ENCODE measurements at regions not wholly inside any gene's neighbourhood (a gene's known extent, or its start where the extent isn't known, plus 50 kb on each side); places are given as distances from the start of the nearest gene placed in this dataset.
A peak's percentile ranks its signal among the peaks of the same experiment; 100 is the strongest.

GRCh38 chr2:120932472-120932871, 196.8 kb downstream of the GLI2 start:
- peak; percentile 47 for DNase-seq (ENCODE audit: low read depth)
- peak overlapping the region; percentile 8 for H3K4me2 ChIP-seq (ENCODE audit: low read length)
- Mint-ChIP-seq H3K27ac (ENCODE audit: unreplicated experiment) (peak overlapping the region; percentile 77), H3K36me3 (ENCODE audit: low read depth, unreplicated experiment) (peaks cover 18% of the 10 kb centered on the region), H3K9me3 (ENCODE audit: unreplicated experiment) (peaks cover 10% of the 10 kb centered on the region), H3K27me3 (ENCODE audit: low read depth, unreplicated experiment) (no peaks in the 10 kb centered on the region), H3K4me3 (ENCODE audit: unreplicated experiment) (peak overlapping the region; percentile 34), H3K4me1 (ENCODE audit: low read depth, unreplicated experiment) (peaks cover 65% of the 10 kb centered on the region)
- H2AFZ ChIP-seq (ENCODE audit: low read depth, low read length), result no peak overlapping the region
- H3K79me2 ChIP-seq (ENCODE audit: insufficient read depth, low read length), result peaks cover 48% of the 10 kb centered on the region
- TF ChIP-seq CTCF (IDR thresholded peaks at IDR 0.05; ENCODE audit: insufficient read depth, low read depth, low read length) (no peak), EZH2 (IDR thresholded peaks at IDR 0.05; ENCODE audit: insufficient read depth, low read length) (no peak)
- peaks cover 6% of the 10 kb centered on the region for H3K36me3 ChIP-seq (ENCODE audit: insufficient read depth, low read length)
- H3K9ac ChIP-seq (ENCODE audit: low read length), result no peak overlapping the region
- FAIRE-seq, result no peak
- H3K27me3 ChIP-seq (ENCODE audit: insufficient read depth, low read length), result no peaks in the 10 kb centered on the region
- H3K4me3 ChIP-seq (ENCODE audit: insufficient read depth, low read depth, low read length), result no peak overlapping the region
- peak overlapping the region; percentile 95 for H3K27ac ChIP-seq (ENCODE audit: low read depth, low read length)
- no peaks in the 10 kb centered on the region for H4K20me1 ChIP-seq (ENCODE audit: insufficient read depth, low read length)
- no peaks in the 10 kb centered on the region for H3K9me3 ChIP-seq (ENCODE audit: insufficient read depth, low read depth, low read length)
- peaks cover 74% of the 10 kb centered on the region for H3K4me1 ChIP-seq (ENCODE audit: insufficient read depth, low read length)

- Histone ChIP-seq H3K4me3 (ENCODE audit: insufficient read depth, low read depth, low read length) (no peak overlapping the region), H3K27me3 (ENCODE audit: insufficient read depth, low read length) (no peaks in the 10 kb centered on the region), H3K4me1 (ENCODE audit: insufficient read depth, low read length) (peaks cover 78% of the 10 kb centered on the region), H3K36me3 (ENCODE audit: insufficient read depth, low read length) (peaks cover 6% of the 10 kb centered on the region), H3K4me2 (ENCODE audit: low read length) (peak overlapping the region; percentile 8), H3K9me3 (ENCODE audit: insufficient read depth, low read depth, low read length) (no peaks in the 10 kb centered on the region), H2AFZ (ENCODE audit: low read depth, low read length) (no peak overlapping the region), H3K79me2 (ENCODE audit: insufficient read depth, low read length) (peaks cover 49% of the 10 kb centered on the region), H3K9ac (ENCODE audit: low read length) (no peak overlapping the region), H4K20me1 (ENCODE audit: insufficient read depth, low read length) (no peaks in the 10 kb centered on the region), H3K27ac (ENCODE audit: low read depth, low read length) (peak overlapping the region; percentile 95)
- Mint-ChIP-seq H3K27ac (ENCODE audit: unreplicated experiment) (peak overlapping the region; percentile 77), H3K27me3 (ENCODE audit: low read depth, unreplicated experiment) (no peaks in the 10 kb centered on the region), H3K4me1 (ENCODE audit: low read depth, unreplicated experiment) (peaks cover 69% of the 10 kb centered on the region), H3K36me3 (ENCODE audit: low read depth, unreplicated experiment) (peaks cover 18% of the 10 kb centered on the region), H3K9me3 (ENCODE audit: unreplicated experiment) (peaks cover 10% of the 10 kb centered on the region), H3K4me3 (ENCODE audit: unreplicated experiment) (no peak overlapping the region)
- TF ChIP-seq EZH2 (IDR thresholded peaks at IDR 0.05; ENCODE audit: insufficient read depth, low read length) (no peak), CTCF (IDR thresholded peaks at IDR 0.05; ENCODE audit: insufficient read depth, low read depth, low read length) (no peak)
- FAIRE-seq, result no peak
- DNase-seq (ENCODE audit: low read depth), result no peak
Observed at GRCh38 chr2:120932881-120933280, 197.2 kb downstream of the GLI2 start.

- DNase-seq (ENCODE audit: low read depth) (no peak), FAIRE-seq (no peak)
- Histone ChIP-seq H3K36me3 (ENCODE audit: insufficient read depth, low read length) (peaks cover 4% of the 10 kb centered on the region), H3K4me3 (ENCODE audit: insufficient read depth, low read depth, low read length) (no peak overlapping the region), H2AFZ (ENCODE audit: low read depth, low read length) (no peak overlapping the region), H3K9ac (ENCODE audit: low read length) (peak overlapping the region; percentile 83), H3K27ac (ENCODE audit: low read depth, low read length) (peak overlapping the region; percentile 95), H3K4me2 (ENCODE audit: low read length) (peak overlapping the region; percentile 80), H3K27me3 (ENCODE audit: insufficient read depth, low read length) (no peaks in the 10 kb centered on the region), H3K79me2 (ENCODE audit: insufficient read depth, low read length) (peaks cover 50% of the 10 kb centered on the region), H3K9me3 (ENCODE audit: insufficient read depth, low read depth, low read length) (no peaks in the 10 kb centered on the region), H3K4me1 (ENCODE audit: insufficient read depth, low read length) (peaks cover 87% of the 10 kb centered on the region), H4K20me1 (ENCODE audit: insufficient read depth, low read length) (no peaks in the 10 kb centered on the region)
- H3K4me3 Mint-ChIP-seq (ENCODE audit: unreplicated experiment), result peak overlapping the region; percentile 29
- H3K36me3 Mint-ChIP-seq (ENCODE audit: low read depth, unreplicated experiment), result peaks cover 10% of the 10 kb centered on the region
- peaks cover 79% of the 10 kb centered on the region for H3K4me1 Mint-ChIP-seq (ENCODE audit: low read depth, unreplicated experiment)
- peak overlapping the region; percentile 99 for H3K27ac Mint-ChIP-seq (ENCODE audit: unreplicated experiment)
- H3K9me3 Mint-ChIP-seq (ENCODE audit: unreplicated experiment), result peaks cover 10% of the 10 kb centered on the region
- H3K27me3 Mint-ChIP-seq (ENCODE audit: low read depth, unreplicated experiment), result no peaks in the 10 kb centered on the region
- TF ChIP-seq EZH2 (IDR thresholded peaks at IDR 0.05; ENCODE audit: insufficient read depth, low read length) (no peak), CTCF (IDR thresholded peaks at IDR 0.05; ENCODE audit: insufficient read depth, low read depth, low read length) (no peak)
Observed at GRCh38 chr2:120933693-120934573, 198.3 kb downstream of the GLI2 start.
